Chondrocyte (in vitro differentiated cells): ENCODE measurements at regions not wholly inside any gene's neighbourhood (a gene's known extent, or its start where the extent isn't known, plus 50 kb on each side); places are given as distances from the start of the nearest gene placed in this dataset.

Experiments
- DNase-seq: peaks from one replicate; pipeline ENCODE4 v3.0.0; 2021; ENCODE audit warnings: mixed read lengths, low spot score
- H3K27ac Mint-ChIP-seq: one replicate; pipeline ENCODE4 v1.8.0; 2021; ENCODE audit warnings: mild to moderate bottlenecking, moderate library complexity, mixed read lengths; ENCODE audit not compliant: unreplicated experiment
- H3K27me3 Mint-ChIP-seq: 2 replicates; pipeline ENCODE4 v1.8.0; 2021; ENCODE audit warnings: low read depth, mixed read lengths
- H3K36me3 Mint-ChIP-seq: 2 replicates; pipeline ENCODE4 v1.8.0; 2021; ENCODE audit warnings: low read depth, mixed read lengths
- H3K4me1 Mint-ChIP-seq: 2 replicates; pipeline ENCODE4 v1.8.0; 2021; ENCODE audit warnings: low read depth, mild to moderate bottlenecking, mixed read lengths
- H3K4me3 Mint-ChIP-seq: one replicate; pipeline ENCODE4 v1.8.0; 2021; ENCODE audit warnings: mild to moderate bottlenecking, moderate library complexity, mixed read lengths; ENCODE audit not compliant: unreplicated experiment
- H3K9me3 Mint-ChIP-seq: 2 replicates; pipeline ENCODE4 v1.8.0; 2021; ENCODE audit warnings: low read depth, mixed read lengths
- CTCF ChIP-seq: fragments of 200-600 bp; sonication (generic); IDR thresholded peaks from 2 replicates; pipeline ENCODE4 v1.5.0; 2021; ENCODE audit warnings: antibody characterized with exemption, mild to moderate bottlenecking, moderate library complexity

- no peak overlapping the region for H3K4me3 Mint-ChIP-seq
- H3K4me1 Mint-ChIP-seq: peaks cover 8% of the 10 kb centered on the region
- DNase-seq: peak; percentile 41
- no peak for TF ChIP-seq CTCF
- H3K27ac Mint-ChIP-seq: no peak overlapping the region
- no peaks in the 10 kb centered on the region for H3K9me3 Mint-ChIP-seq
- no peaks in the 10 kb centered on the region for H3K36me3 Mint-ChIP-seq
- H3K27me3 Mint-ChIP-seq: peaks cover 43% of the 10 kb centered on the region
These were observed 131.9 kb upstream of the SFSWAP start for GRCh38 chr12:131578828-131579470.

GRCh38 chr12:131583090-131583712 lies 127.7 kb upstream of the SFSWAP start:
- no peak overlapping the region for H3K4me3 Mint-ChIP-seq
- DNase-seq: no peak
- no peaks in the 10 kb centered on the region for H3K36me3 Mint-ChIP-seq
- TF ChIP-seq CTCF: no peak
- H3K9me3 Mint-ChIP-seq: no peaks in the 10 kb centered on the region
- H3K27me3 Mint-ChIP-seq: peaks cover 40% of the 10 kb centered on the region
- no peak overlapping the region for H3K27ac Mint-ChIP-seq
- no peaks in the 10 kb centered on the region for H3K4me1 Mint-ChIP-seq

- H3K4me3 Mint-ChIP-seq: no peak overlapping the region
- no peak for TF ChIP-seq CTCF
- no peaks in the 10 kb centered on the region for H3K4me1 Mint-ChIP-seq
- DNase-seq: no peak
- H3K27me3 Mint-ChIP-seq: peaks cover 31% of the 10 kb centered on the region
- no peaks in the 10 kb centered on the region for H3K9me3 Mint-ChIP-seq
- no peaks in the 10 kb centered on the region for H3K36me3 Mint-ChIP-seq
- H3K27ac Mint-ChIP-seq: no peak overlapping the region
These were observed 124.6 kb upstream of the SFSWAP start for GRCh38 chr12:131586269-131586668.

- DNase-seq: no peak
- Mint-ChIP-seq H3K9me3 (no peaks in the 10 kb centered on the region), H3K27ac (no peak overlapping the region), H3K27me3 (peaks cover 28% of the 10 kb centered on the region), H3K4me1 (no peaks in the 10 kb centered on the region), H3K4me3 (no peak overlapping the region), H3K36me3 (no peaks in the 10 kb centered on the region)
- TF ChIP-seq CTCF: no peak
These were observed 124.1 kb upstream of the SFSWAP start for GRCh38 chr12:131586761-131587160.

- H3K4me1 Mint-ChIP-seq: no peaks in the 10 kb centered on the region
- H3K27me3 Mint-ChIP-seq: peaks cover 27% of the 10 kb centered on the region
- H3K4me3 Mint-ChIP-seq: no peak overlapping the region
- no peak overlapping the region for H3K27ac Mint-ChIP-seq
- DNase-seq: no peak
- TF ChIP-seq CTCF: no peak
- no peaks in the 10 kb centered on the region for H3K36me3 Mint-ChIP-seq
- no peaks in the 10 kb centered on the region for H3K9me3 Mint-ChIP-seq
These were observed 123.3 kb upstream of the SFSWAP start for GRCh38 chr12:131587565-131587964.
